ENCODE measurements at regions not wholly inside any gene's neighbourhood (a gene's known extent, or its start where the extent isn't known, plus 50 kb on each side); places are given as distances from the start of the nearest gene placed in this dataset.
"Not testable (repeated sequence)": the region's sequence is repeated elsewhere in the genome, so short reads cannot be mapped to it uniquely, and the experiment has no call there.

DNA sequence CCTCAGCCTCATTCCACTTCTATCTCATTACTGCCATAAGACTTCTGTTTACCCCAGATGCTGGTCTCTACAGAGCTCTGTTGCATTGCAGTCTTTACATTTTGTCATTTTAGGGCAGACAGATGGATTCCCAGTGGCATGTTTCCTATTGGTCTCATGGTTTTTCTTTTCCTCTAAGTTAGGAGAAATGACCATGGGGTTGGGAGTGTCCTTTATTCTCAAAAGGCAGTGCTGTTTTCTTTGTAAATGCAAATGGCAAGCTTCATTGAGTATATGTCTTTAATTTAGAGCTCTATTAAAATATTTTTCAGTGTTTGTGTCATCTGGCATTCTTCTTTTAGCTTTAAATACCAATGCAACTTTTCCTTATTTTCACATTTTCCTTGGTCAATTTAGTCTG, 57.0 kb downstream of the MSTN start:
- ATAC-seq (ENCODE audit: low FRiP score), result no peak
- TF ChIP-seq, protein P1, sequence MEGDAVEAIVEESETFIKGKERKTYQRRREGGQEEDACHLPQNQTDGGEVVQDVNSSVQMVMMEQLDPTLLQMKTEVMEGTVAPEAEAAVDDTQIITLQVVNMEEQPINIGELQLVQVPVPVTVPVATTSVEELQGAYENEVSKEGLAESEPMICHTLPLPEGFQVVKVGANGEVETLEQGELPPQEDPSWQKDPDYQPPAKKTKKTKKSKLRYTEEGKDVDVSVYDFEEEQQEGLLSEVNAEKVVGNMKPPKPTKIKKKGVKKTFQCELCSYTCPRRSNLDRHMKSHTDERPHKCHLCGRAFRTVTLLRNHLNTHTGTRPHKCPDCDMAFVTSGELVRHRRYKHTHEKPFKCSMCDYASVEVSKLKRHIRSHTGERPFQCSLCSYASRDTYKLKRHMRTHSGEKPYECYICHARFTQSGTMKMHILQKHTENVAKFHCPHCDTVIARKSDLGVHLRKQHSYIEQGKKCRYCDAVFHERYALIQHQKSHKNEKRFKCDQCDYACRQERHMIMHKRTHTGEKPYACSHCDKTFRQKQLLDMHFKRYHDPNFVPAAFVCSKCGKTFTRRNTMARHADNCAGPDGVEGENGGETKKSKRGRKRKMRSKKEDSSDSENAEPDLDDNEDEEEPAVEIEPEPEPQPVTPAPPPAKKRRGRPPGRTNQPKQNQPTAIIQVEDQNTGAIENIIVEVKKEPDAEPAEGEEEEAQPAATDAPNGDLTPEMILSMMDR (IDR thresholded peaks at IDR 0.05), result no peak
- DNase-seq (ENCODE audit: low spot score), result no peak

- ATAC-seq (ENCODE audit: low FRiP score), result no peak
- TF ChIP-seq, protein P1 (IDR thresholded peaks at IDR 0.05), result no peak
- DNase-seq (ENCODE audit: low spot score), result no peak
These were observed 62.9 kb downstream of the MSTN start for GRCh38 chr2:189999661-190000060.

GRCh38 chr2:189998665-189999064, 63.9 kb downstream of the MSTN start:
- ATAC-seq (ENCODE audit: low FRiP score); DNase-seq (ENCODE audit: low spot score): not testable (repeated sequence)

- ATAC-seq (ENCODE audit: low FRiP score) (no peak), DNase-seq (ENCODE audit: low spot score) (no peak)
- TF ChIP-seq, protein P1 (IDR thresholded peaks at IDR 0.05), result no peak
These were observed 65.5 kb downstream of the MSTN start for GRCh38 chr2:189997016-189997415.

DNA sequence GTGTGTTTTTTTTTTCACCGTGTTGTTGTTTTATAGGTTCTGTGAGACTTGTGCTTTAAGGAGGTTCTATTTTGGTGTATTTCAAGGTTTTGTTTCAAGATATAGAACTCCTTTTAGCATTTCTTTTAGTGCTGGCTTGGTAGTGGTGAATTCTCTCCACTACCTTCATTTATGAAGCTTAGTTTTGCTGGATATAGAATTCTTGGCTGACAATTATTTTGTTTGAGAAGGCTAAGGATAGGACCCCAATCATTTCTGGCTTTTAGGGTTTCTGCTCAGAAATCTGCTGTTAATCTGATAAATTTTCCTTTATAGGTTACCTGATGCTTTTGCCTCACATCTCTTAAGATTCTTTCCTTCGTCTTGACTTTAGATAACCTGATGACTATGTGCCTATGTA, 66.8 kb downstream of the MSTN start:
- ATAC-seq (ENCODE audit: low FRiP score), result no peak
- no peak for DNase-seq (ENCODE audit: low spot score)
- TF ChIP-seq, protein P1 (IDR thresholded peaks at IDR 0.05), result no peak

- TF ChIP-seq, protein P1 (IDR thresholded peaks at IDR 0.05), result no peak
- ATAC-seq (ENCODE audit: low FRiP score), result no peak
- no peak for DNase-seq (ENCODE audit: low spot score)
These were observed 79.6 kb downstream of the MSTN start for GRCh38 chr2:189982780-189983394.

GRCh38 chr2:189982087-189982486, 80.4 kb downstream of the MSTN start:
- no peak for ATAC-seq (ENCODE audit: low FRiP score)
- TF ChIP-seq, protein P1 (IDR thresholded peaks at IDR 0.05), result no peak
- no peak for DNase-seq (ENCODE audit: low spot score)

GRCh38 chr2:189976488-189976887, 86.0 kb downstream of the MSTN start:
- ATAC-seq (ENCODE audit: low FRiP score); DNase-seq (ENCODE audit: low spot score): not testable (repeated sequence)
